ENCODE measurements at regions not wholly inside any gene's neighbourhood (a gene's known extent, or its start where the extent isn't known, plus 50 kb on each side); places are given as distances from the start of the nearest gene placed in this dataset.

- no peak for TF ChIP-seq CTCF (IDR thresholded peaks at IDR 0.05; ENCODE audit: poor library complexity)
- no peak for TF ChIP-seq EZH2 (IDR thresholded peaks at IDR 0.05; ENCODE audit: borderline replicate concordance)
- TF ChIP-seq EZH2phosphoT487 (IDR thresholded peaks at IDR 0.05; ENCODE audit: low read depth, severe bottlenecking, unreplicated experiment), result no peak
Measured at GRCh38 chr16:65671071-65671470, 549.2 kb upstream of the CDH11 start.
